Pancreas (tissue), 10 donors: ENCODE measurements at regions not wholly inside any gene's neighbourhood (a gene's known extent, or its start where the extent isn't known, plus 50 kb on each side); places are given as distances from the start of the nearest gene placed in this dataset.

Source experiments
- ATAC-seq, 4 donors: fragments of 200-7000 bp; cut with Tn5 transposase; one replicate each; pipeline versions ENCODE4 v1.8.0 to v1.9.1; 2020; ENCODE audit warnings: mild to moderate bottlenecking in 4 of 4, moderate library complexity in 4 of 4
- DNase-seq, 6 donors: peaks; one replicate each; pipeline ENCODE4 v3.0.0-alpha.2; 2020
- FAIRE-seq: peaks from 2 replicates; lab custom pipeline; 2012; peaks lifted over from hg19 to GRCh38; lab: Jason Lieb, UNC
- H3K27ac ChIP-seq, 4 donors: fragments of 200-600 bp; sonication (generic); 1 replicate in 3 of 4; 2 replicates in 1 of 4; pipeline versions ENCODE4 v1.5.0 to v1.8.0; 2020
- H3K27me3 ChIP-seq, 4 donors: fragments of 200-600 bp; one replicate each; pipeline ENCODE4 v1.8.0; 2021
- H3K36me3 ChIP-seq, 3 donors: fragments of 200-600 bp; sonication (generic) in 1 of 3; one replicate each; pipeline versions ENCODE4 v1.5.0 to v1.8.0; 2020 to 2021
- H3K4me1 ChIP-seq, 3 donors: fragments of 200-600 bp; one replicate each; pipeline ENCODE4 v1.8.0; 2021
- H3K4me3 ChIP-seq, 4 donors: fragments of 200-600 bp; sonication (generic) in 2 of 4; one replicate each; pipeline versions ENCODE4 v1.5.0 to v1.8.0; 2020 to 2021
- H3K9me3 ChIP-seq, 4 donors: fragments of 200-600 bp; one replicate each; pipeline ENCODE4 v1.8.0; 2021
- CTCF ChIP-seq, 4 donors: fragments of 200-600 bp; sonication (generic) in 3 of 4; IDR thresholded peaks; one replicate each; pipeline versions ENCODE4 v1.5.0 to v1.8.0; 2021; ENCODE audit warnings: antibody characterized with exemption in 4 of 4
- WGBS, 2 donors: extraction: QIAGEN DNeasy Blood & Tissue Kit; methylation state at CpG; one replicate each; pipeline ENCODE4 v1.1.7; 2013; 5-methylcytosine and 5-hydroxymethylcytosine counted together
- intact Hi-C, 3 donors: fragments of 100-400 bp; cut with DNase I; formaldehyde crosslinking; loops; one replicate each; pipeline versions ENCODE4 v1.11.1 to v1.14.2; 2022
- donor health status: healthy with polysubstance abuse.
- donor health status: DM: no; HTN: no; CAD: no; lungs with moderate emphysema.
- donor health status: DM: no; HTN: no; CAD: no.
- donor health status: control.
- donor health status: control.
- donor health status: Bipolar disorder and iron deficiency.
- donor health status: DM: yes; HTN: yes; CAD: no.
- donor health status: DM: no; HTN: no; CAD: no.
- donor health status: DM: no; HTN: no; CAD: no.
- donor health status: DM: yes; HTN: yes; CAD: no.

GRCh38 chr5:144538845-144539244, 368.2 kb downstream of the KCTD16 start:
- no peak for FAIRE-seq
- intact Hi-C loops: no loop called here
- 70 to 80% methylated on average over 3 of the region's 3 CpGs for WGBS, 2 donors
- H3K4me3 ChIP-seq: no peak overlapping the region
- H3K27ac ChIP-seq: no peak overlapping the region
- H3K27me3 ChIP-seq: no peaks in the 10 kb centered on the region
- TF ChIP-seq CTCF (IDR thresholded peaks at IDR 0.05): no peak
- H3K4me1 ChIP-seq: no peaks in the 10 kb centered on the region
- H3K36me3 ChIP-seq: no peaks in the 10 kb centered on the region
- DNase-seq: no peak
- H3K9me3 ChIP-seq: no peaks in the 10 kb centered on the region
- ATAC-seq: no peak
